GM18505 (cell line): ENCODE measurements at regions not wholly inside any gene's neighbourhood (a gene's known extent, or its start where the extent isn't known, plus 50 kb on each side); places are given as distances from the start of the nearest gene placed in this dataset.

Experiments used
- ATAC-seq: cut with Tn5 transposase; IDR thresholded peaks from one replicate; pipeline ENCODE4 v1.9.1; 2021; ENCODE audit not compliant: unreplicated experiment
- POLR2A ChIP-seq: IDR thresholded peaks from 4 replicates; pipeline ENCODE4 v1.6.1; 2011; ENCODE audit warnings: borderline replicate concordance; ENCODE audit not compliant: insufficient read depth, insufficient read length; ENCODE audit errors: extremely low read depth

DNA sequence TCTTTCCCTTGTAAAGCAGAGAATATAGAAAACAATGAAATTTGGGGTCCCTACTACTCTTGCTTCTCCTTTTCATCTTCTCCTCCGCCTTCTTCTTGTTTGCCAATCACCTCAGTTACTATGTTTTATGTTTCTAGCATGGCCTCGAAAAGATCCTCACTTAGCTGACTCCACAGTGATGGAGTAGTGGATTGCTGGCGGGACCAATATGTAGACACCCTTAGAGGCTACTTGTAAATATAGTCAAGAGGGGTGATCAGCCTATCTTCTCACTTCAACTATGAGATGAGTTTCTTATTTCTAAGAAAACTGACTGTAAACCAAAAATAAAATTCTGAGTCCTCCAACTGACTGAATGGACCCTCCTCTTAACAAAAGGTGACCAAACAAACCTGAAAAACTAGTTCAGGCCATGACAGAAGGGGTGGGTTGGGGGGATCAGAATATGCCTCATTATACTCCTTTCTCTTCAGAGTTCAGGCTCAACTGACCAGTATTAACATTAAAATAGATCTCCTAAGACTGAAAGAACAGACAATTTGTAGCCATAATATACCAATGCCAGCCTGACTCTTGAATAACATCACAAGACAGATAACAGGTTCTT is 829.0 kb downstream of the TLE4 start:
- ATAC-seq: no peak
- no peak for TF ChIP-seq POLR2A

GRCh38 chr9:80399606-80400005 is 827.8 kb downstream of the TLE4 start:
- no peak for TF ChIP-seq POLR2A
- no peak for ATAC-seq

DNA sequence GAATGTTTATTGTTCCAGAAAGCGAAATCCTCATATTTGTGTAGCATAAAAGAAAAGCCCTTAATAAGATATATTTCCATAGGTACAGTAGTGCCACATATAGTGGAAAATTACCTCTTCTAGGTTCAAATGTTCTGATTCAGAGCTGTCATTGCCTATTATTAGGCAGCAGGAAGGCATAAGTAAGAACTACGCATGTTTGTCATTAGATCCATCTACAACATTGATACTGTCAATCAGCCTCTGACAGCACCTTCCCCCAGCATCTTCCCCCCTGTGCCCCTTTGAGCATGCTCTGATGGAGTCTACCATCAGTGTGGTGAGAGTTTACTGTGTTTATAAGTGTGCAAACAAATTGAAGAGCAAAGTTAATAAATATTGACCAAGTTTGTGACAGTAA is 816.1 kb downstream of the TLE4 start:
- TF ChIP-seq POLR2A: no peak
- ATAC-seq: no peak

GRCh38 chr9:80385246-80385645 is 813.5 kb downstream of the TLE4 start:
- no peak for TF ChIP-seq POLR2A
- no peak for ATAC-seq

GRCh38 chr9:80383331-80383730 is 811.6 kb downstream of the TLE4 start:
- ATAC-seq: no peak
- no peak for TF ChIP-seq POLR2A

DNA sequence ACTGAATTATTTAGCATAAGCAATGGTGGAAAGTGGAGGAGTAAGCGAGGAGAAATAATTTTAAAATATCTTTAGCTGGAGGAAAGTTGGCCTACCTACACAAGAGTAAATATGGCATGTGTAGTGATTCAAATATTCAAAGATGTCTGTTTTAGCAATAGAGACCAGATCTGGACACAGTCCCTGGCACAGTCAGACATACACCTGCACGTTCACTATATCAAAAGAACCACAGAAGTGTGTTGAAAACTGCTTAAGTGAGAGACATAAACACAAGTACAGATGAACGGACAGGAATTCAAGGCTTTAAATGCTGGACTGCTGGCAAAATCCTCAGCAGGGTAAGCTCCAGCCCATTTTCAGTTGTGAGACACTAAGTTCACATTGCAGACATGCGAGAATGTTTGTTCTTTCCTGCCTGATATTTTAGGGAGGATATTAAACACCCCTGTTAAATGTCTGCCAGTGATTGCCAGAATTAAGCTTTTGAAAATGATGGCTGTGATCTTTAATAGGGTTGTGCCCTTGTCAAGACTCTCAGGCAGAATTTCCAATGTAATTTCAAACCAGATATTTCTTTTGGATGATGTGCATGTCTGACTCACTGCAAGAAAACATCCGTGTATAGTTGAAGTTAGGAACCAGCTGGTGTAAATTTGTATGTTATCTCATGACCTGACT is 810.6 kb downstream of the TLE4 start:
- TF ChIP-seq POLR2A: no peak
- ATAC-seq: no peak

DNA sequence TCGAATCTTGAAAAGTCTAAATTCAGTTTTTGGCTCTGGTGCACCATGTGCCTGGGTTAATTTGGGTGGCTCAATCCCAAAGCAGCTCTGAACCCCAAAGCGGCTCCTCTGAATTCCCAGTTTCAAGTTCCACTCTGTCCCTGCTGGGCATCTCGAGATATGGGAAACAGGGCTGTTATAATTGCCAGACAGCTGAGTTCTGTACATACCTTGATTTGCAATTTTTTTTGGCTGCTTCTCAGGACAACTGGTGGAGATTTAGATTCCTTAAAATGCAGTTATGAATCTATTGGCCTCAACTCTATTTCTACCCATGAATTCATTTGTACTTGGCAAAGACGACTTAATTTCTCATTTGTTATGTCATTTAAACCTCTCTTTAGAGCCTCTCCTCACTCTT is 808.5 kb downstream of the TLE4 start:
- no peak for ATAC-seq
- TF ChIP-seq POLR2A: no peak

DNA sequence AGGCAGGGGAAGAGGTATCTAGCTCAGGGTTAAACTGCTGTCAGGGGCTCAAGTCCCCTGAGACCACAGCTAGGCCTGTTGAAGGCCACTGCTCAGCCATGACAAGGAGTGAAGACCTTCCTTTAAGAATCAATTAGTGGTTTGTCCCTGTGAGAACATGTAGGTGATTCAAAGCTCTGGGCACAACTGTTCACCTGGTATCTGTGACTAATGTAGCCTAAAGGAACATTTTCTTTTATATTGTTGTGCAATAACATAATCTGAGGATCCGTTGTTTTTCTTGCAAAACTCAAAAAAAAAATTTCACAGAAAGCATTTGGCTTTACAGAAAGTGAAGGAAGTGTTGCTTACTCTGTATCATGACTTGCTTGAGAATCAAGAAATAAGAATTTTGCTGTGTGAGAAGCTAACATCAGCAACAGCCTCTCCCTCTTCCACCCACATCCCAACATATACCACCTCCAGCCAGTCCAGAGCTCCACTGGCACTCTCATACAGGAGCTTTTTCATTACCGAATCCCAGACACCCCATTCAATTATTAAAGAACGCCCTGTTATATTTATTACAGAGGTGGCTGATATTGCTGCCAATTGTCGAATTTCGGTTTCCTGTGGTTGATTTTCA is 807.0 kb downstream of the TLE4 start:
- TF ChIP-seq POLR2A: no peak
- no peak for ATAC-seq

GRCh38 chr9:80376180-80376579 is 804.4 kb downstream of the TLE4 start:
- no peak for ATAC-seq
- no peak for TF ChIP-seq POLR2A

DNA sequence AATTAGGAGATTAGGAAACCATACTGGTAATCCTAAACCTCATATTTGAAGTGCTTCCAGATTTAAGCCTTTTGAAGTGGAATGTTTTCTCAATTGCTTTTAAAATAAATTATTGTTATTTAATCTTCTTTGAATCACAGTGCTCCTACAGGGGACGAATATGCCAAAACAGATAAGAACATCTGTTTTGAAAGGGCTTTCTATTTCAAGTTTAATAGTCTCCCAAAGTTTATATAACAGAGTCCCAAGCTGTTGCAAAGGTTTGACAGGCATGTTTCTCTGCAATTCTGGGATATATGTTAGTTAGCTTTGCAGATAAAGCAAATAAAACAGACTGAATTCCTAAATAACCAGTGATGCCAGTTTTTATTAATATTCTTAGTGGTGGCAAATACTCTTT is 803.7 kb downstream of the TLE4 start:
- no peak for TF ChIP-seq POLR2A
- no peak for ATAC-seq

DNA sequence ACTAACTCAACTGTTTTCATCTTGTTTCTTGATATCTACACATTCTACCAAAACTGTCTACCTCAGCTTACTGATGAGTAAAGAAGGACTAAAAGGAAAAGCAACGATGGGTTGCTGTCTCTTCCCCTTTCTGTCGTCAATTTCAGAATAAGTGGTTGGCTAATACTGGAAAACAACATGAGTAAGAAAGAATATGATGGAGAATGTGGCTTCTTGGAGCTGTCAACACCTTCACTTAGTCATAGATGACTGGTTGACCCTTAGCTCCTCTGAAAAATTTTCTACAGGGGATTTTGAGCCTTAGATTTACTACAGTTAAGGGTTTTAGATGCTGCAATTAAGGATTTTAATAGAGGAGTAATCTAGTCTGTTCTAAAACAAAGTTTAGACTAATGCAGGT is 797.9 kb downstream of the TLE4 start:
- no peak for TF ChIP-seq POLR2A
- ATAC-seq: no peak

DNA sequence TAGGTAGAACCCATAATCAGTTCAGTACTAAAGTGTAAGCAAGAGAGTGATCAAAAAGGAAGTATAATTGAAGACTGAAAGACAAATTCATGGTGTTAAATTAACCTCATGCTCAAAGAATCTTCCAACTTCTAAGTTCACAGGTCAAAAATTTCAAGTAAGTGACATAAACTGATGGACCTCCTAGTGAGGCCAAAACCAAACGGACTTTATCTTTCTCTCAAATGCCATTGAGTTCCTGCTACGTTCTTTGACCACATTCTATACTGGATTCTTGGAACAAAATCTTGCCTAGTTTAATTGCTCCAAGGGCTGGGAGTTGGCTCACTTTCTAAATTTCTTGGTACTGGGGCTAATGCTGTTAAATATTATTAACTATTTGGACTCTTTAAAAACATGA is 794.9 kb downstream of the TLE4 start:
- no peak for ATAC-seq
- TF ChIP-seq POLR2A: no peak

DNA sequence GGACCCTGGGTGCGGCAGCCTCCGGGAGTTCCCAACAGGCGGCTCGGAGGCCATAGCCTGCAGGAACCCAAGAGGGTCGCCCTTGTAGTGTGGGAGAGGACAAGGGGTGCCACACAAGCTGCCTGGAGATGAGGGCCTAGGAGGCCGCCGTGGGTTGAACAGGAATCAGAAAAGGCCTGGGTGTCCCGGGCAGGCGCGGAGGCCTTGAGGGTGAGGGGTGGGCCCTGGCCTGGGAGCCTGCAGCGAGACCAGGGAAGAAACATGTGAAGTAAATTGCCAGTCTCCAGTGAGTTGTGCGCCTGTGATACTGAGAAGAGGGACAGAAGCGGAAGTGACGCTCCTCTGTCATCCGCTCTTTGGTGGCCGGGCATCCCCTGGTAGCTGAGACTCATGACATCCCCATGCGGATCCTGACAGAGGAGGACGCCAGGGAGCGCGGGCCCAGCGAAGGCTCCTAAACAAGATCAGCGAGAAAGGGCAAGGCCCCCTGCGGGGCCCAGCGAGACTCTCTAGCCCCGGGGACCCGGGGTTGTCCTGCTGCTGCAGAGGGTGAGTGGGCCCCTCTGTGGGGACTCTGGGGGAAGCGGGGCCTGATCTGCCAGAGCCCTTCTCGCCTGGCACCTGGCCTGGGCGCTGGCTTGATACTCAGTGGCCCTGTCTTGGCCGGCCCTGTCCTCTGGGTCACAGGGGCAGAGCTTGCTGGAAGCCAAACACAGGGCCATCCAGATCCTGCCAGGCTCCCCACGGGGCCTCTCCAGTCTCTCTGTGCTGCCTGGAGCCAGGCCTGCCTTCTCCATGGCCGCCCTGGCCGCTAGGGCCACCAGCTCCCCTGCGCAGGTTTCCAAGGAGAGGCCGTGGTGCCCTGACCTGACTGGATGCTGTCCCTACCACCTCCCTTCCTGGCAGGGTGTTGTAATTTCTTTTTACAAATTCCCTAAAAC is 788.4 kb downstream of the TLE4 start:
- TF ChIP-seq POLR2A: no peak
- ATAC-seq: no peak

DNA sequence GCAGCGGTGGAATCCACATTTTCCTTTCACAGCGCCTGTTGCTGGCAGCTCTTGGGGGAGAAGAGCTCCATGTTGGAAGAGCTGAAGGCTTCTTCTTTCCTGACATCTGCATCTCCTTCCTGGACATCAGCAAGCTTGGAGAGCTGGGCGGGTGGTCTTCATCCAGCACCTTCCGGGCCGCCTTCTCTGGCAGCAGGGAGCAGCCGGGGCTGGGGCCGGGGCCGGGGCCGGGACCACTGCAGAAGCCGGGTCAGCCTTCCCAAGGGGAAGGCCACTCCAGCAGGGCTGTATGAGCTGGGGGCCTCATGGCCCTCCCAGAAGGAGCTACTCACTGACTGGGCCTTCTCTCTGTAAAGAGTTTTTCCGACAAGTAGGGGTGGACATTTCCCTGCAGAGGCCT is 787.5 kb downstream of the TLE4 start:
- TF ChIP-seq POLR2A: no peak
- ATAC-seq: no peak

- no peak for TF ChIP-seq POLR2A
- no peak for ATAC-seq
Observed at GRCh38 chr9:80352967-80353366, 781.2 kb downstream of the TLE4 start.
